Smooth muscle cell (in vitro differentiated cells): ENCODE measurements at regions not wholly inside any gene's neighbourhood (a gene's known extent, or its start where the extent isn't known, plus 50 kb on each side); places are given as distances from the start of the nearest gene placed in this dataset.

ENCODE experiments used
- DNase-seq: peaks from one replicate; lab custom pipeline; 2025; ENCODE audit not compliant: unreplicated experiment; lab: John Stamatoyannopoulos, UW
- H2AFZ ChIP-seq: fragments of 200-600 bp; sonication (generic); 2 replicates; pipeline ENCODE4 v1.6.0; 2016; ENCODE audit warnings: antibody characterized with exemption, low read depth, mild to moderate bottlenecking
- H3F3A ChIP-seq: fragments of 200-600 bp; sonication (generic); 2 replicates; pipeline ENCODE4 v1.6.0; 2017; ENCODE audit warnings: antibody characterized with exemption, low read depth
- H3K27ac ChIP-seq: fragments of 200-600 bp; sonication (generic); 2 replicates; pipeline ENCODE4 v1.5.1; 2016; ENCODE audit warnings: low read depth, mild to moderate bottlenecking
- H3K27me3 ChIP-seq: fragments of 200-600 bp; sonication (generic); 2 replicates; pipeline ENCODE4 v1.6.1; 2016; ENCODE audit warnings: low read depth, mild to moderate bottlenecking
- H3K36me3 ChIP-seq: fragments of 200-600 bp; sonication (generic); 2 replicates; pipeline ENCODE4 v1.5.1; 2016; ENCODE audit warnings: low read depth
- H3K4me1 ChIP-seq: fragments of 200-600 bp; sonication (generic); 2 replicates; pipeline ENCODE4 v1.5.1; 2016; ENCODE audit warnings: low read depth
- H3K4me2 ChIP-seq: fragments of 200-600 bp; sonication (generic); 2 replicates; pipeline ENCODE4 v1.6.0; 2016; ENCODE audit warnings: mild to moderate bottlenecking
- H3K4me3 ChIP-seq: fragments of 200-600 bp; sonication (generic); 2 replicates; pipeline ENCODE4 v1.5.1; 2016; ENCODE audit warnings: mild to moderate bottlenecking
- H3K79me2 ChIP-seq: fragments of 200-600 bp; sonication (generic); 2 replicates; pipeline ENCODE4 v1.6.0; 2016; ENCODE audit warnings: low read depth, mild to moderate bottlenecking
- H3K9ac ChIP-seq: fragments of 200-600 bp; sonication (generic); 2 replicates; pipeline ENCODE4 v1.6.0; 2016; ENCODE audit warnings: low read depth
- H3K9me3 ChIP-seq: fragments of 200-600 bp; sonication (generic); replicated peaks from 2 replicates; pipeline ENCODE4 v1.5.1; 2016; ENCODE audit warnings: low read depth
- H4K20me1 ChIP-seq: fragments of 200-600 bp; sonication (generic); 2 replicates; pipeline ENCODE4 v1.6.0; 2016; ENCODE audit warnings: low read depth
- CTCF ChIP-seq: fragments of 200-600 bp; sonication (generic); IDR thresholded peaks from 2 replicates; pipeline ENCODE4 v1.5.1; 2017; ENCODE audit warnings: borderline replicate concordance, mild to moderate bottlenecking, antibody characterized with exemption; ENCODE audit not compliant: insufficient read depth, poor library complexity, severe bottlenecking
- WGBS: methylation state at CpG from one replicate; pipeline ENCODE4 v1.1.7; 2016; ENCODE audit warnings: low lambda C conversion rate; 5-methylcytosine and 5-hydroxymethylcytosine counted together

GRCh38 chr5:118430076-118430475, 558.3 kb downstream of the DTWD2 start:
- WGBS, result 100% methylated on average over 2 of the region's 2 CpGs

GRCh38 chr5:118407958-118408357, 580.4 kb downstream of the DTWD2 start:
- Histone ChIP-seq H3K9ac (no peak overlapping the region), H3K4me2 (no peak overlapping the region), H3K9me3 (no peaks in the 10 kb centered on the region), H2AFZ (no peak overlapping the region), H3K79me2 (no peaks in the 10 kb centered on the region), H3K27ac (no peak overlapping the region), H3F3A (no peaks in the 10 kb centered on the region), H4K20me1 (no peaks in the 10 kb centered on the region), H3K36me3 (no peaks in the 10 kb centered on the region), H3K4me3 (no peak overlapping the region), H3K4me1 (no peaks in the 10 kb centered on the region), H3K27me3 (no peaks in the 10 kb centered on the region)
- TF ChIP-seq CTCF, result no peak
- DNase-seq, result no peak

More at GRCh38 chr5:118430076-118430475, 558.3 kb downstream of the DTWD2 start:
- Histone ChIP-seq H3K4me2 (no peak overlapping the region), H3K27me3 (no peaks in the 10 kb centered on the region), H3K4me1 (no peaks in the 10 kb centered on the region), H3F3A (no peaks in the 10 kb centered on the region), H3K36me3 (no peaks in the 10 kb centered on the region), H3K27ac (no peak overlapping the region), H3K79me2 (no peaks in the 10 kb centered on the region), H3K4me3 (no peak overlapping the region), H3K9ac (no peak overlapping the region), H2AFZ (no peak overlapping the region), H4K20me1 (no peaks in the 10 kb centered on the region), H3K9me3 (no peaks in the 10 kb centered on the region)
- DNase-seq, result no peak
- TF ChIP-seq CTCF, result no peak

GRCh38 chr5:118405650-118406061, 582.7 kb downstream of the DTWD2 start:
- Histone ChIP-seq H3K4me1 (no peaks in the 10 kb centered on the region), H3K36me3 (no peaks in the 10 kb centered on the region), H3K4me2 (no peak overlapping the region), H3K27me3 (no peaks in the 10 kb centered on the region), H3K4me3 (no peak overlapping the region), H3K9ac (no peak overlapping the region), H2AFZ (no peak overlapping the region), H4K20me1 (no peaks in the 10 kb centered on the region), H3F3A (no peaks in the 10 kb centered on the region), H3K79me2 (no peaks in the 10 kb centered on the region), H3K9me3 (no peaks in the 10 kb centered on the region), H3K27ac (no peak overlapping the region)
- DNase-seq, result no peak
- WGBS, result 69% methylated on average over 5 of the region's 5 CpGs
- no peak for TF ChIP-seq CTCF

- Histone ChIP-seq H3K9me3 (no peaks in the 10 kb centered on the region), H3K36me3 (no peaks in the 10 kb centered on the region), H3K4me2 (no peak overlapping the region), H3K79me2 (no peaks in the 10 kb centered on the region), H3K27me3 (no peaks in the 10 kb centered on the region), H3K4me1 (no peaks in the 10 kb centered on the region), H3K27ac (no peak overlapping the region), H2AFZ (no peak overlapping the region), H3K4me3 (no peak overlapping the region), H3K9ac (no peak overlapping the region), H4K20me1 (no peaks in the 10 kb centered on the region), H3F3A (no peaks in the 10 kb centered on the region)
- WGBS, result 81% methylated on average over 4 of the region's 4 CpGs
- no peak for DNase-seq
- no peak for TF ChIP-seq CTCF
These were observed 591.1 kb downstream of the DTWD2 start for GRCh38 chr5:118397236-118397635.
